GM08714 (cell line): ENCODE measurements at regions not wholly inside any gene's neighbourhood (a gene's known extent, or its start where the extent isn't known, plus 50 kb on each side); places are given as distances from the start of the nearest gene placed in this dataset.

Source experiments
- H3K4me3 ChIP-seq: fragments of 200-500 bp; sonication (Bioruptor generic); 2 replicates; pipeline ENCODE4 v1.5.1; 2014; ENCODE audit warnings: mild to moderate bottlenecking, low read length, inconsistent platforms
- ZNF274 ChIP-seq: IDR thresholded peaks from 2 replicates; pipeline ENCODE4 v1.6.1; 2012; ENCODE audit warnings: mild to moderate bottlenecking, low read depth, low read length

DNA sequence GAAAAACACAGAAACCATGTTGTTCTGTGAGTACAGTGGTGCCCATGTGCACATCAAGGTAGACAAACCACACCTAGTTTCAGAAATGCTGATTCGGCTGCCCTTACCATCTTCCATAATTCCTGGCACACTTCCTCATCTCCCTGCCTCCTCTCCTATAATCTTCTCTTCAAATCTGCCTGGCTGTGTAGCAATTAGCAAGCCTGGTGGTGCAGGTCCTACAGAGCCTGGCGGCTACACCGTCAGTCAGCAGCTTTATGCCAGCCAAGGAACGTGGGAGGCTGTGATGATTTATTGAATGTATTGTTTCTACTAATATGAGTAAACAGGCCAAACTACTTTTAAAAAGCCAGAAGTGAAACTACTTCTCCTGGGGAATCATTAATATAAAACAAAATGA lies 106.8 kb downstream of the SEMA6D start:
- no peak overlapping the region for H3K4me3 ChIP-seq
- TF ChIP-seq ZNF274, result no peak

DNA sequence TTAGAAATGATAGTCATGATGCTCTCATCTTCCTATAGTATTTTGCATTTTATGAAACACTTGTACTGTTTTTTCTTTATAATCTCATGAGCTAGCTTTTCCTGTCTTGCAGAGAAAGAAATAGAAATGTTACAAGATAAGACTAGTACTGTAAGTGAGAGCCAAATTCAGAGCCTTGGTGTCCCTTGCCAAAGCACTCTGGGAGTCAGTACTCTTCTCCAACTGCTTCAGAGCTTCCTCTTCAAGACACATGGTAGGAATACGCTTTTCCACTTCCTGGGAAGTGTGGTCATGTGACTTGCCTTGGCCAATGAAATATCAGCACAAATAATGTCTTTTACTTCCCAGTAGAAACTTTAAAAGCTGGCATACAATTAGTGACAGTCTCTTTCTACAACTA lies 112.4 kb downstream of the SEMA6D start:
- H3K4me3 ChIP-seq, result no peak overlapping the region
- no peak for TF ChIP-seq ZNF274

GRCh38 chr15:47834093-47834492 lies 116.8 kb downstream of the SEMA6D start:
- no peak for TF ChIP-seq ZNF274
- H3K4me3 ChIP-seq, result no peak overlapping the region

- no peak for TF ChIP-seq ZNF274
- no peak overlapping the region for H3K4me3 ChIP-seq
Measured at GRCh38 chr15:47839233-47839825, 122.0 kb downstream of the SEMA6D start.

- no peak overlapping the region for H3K4me3 ChIP-seq
- TF ChIP-seq ZNF274, result no peak
Measured at GRCh38 chr15:47843124-47843663, 125.9 kb downstream of the SEMA6D start.

DNA sequence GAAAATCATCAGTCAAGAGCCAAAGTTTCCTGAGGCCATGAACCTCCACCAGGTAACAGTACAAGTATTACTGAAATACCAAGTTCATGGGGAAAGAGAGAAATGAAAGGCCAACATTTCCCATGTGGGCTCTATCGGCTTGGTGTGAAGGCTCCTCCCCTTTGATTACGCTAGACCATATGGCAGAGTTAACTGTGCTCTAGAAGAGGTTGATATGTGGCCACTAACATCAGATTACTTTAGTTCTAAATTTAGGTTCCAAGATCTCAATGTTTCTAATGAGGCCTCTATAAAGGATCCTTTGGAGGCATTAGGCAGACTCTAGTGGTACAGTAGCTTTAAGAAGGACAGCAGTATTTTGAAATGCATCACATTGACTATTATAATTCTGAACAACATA lies 127.1 kb downstream of the SEMA6D start:
- no peak overlapping the region for H3K4me3 ChIP-seq
- TF ChIP-seq ZNF274, result no peak

DNA sequence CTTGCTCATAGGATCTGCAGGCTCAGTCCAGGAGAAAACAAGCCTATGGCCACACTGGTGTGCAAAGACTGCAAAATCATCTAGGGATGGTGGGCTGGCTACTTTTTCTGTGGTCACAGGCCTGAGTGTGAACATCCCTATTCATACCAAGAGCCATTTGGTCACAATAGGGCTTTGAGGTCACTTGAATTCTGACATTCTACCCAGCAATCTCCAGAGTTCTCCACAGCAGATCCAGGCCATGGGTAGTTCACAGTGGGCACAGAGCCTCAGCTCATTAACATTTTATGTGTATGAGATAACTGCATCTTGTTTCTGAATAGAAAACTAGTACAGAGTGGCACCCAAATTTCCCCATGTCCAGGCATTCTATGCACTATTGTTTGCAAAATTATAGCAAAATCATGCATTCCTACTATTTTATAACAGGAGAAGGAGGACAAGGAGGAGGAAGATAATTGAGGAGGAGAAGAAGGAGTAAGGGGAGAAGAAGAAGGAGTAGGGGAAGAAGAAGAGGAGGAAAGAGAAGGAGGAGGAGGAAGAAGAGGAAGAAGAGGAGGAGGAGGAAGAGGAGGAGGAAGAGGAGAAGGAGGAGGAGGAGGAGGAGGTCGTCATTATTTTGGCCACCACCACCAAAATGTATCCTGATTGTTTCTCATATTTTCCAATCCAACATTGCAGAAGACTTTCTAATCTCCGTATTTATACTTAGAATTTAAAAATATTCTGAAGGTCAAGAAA lies 129.0 kb downstream of the SEMA6D start:
- no peak for TF ChIP-seq ZNF274

GRCh38 chr15:47846876-47847275 lies 129.6 kb downstream of the SEMA6D start:
- H3K4me3 ChIP-seq, result no peak overlapping the region
- TF ChIP-seq ZNF274, result no peak

More for the DNA sequence above, 129.0 kb downstream of the SEMA6D start:
- H3K4me3 ChIP-seq, result no peak overlapping the region

- TF ChIP-seq ZNF274, result no peak
- H3K4me3 ChIP-seq, result no peak overlapping the region
Measured at GRCh38 chr15:47856071-47856470, 138.8 kb downstream of the SEMA6D start.

DNA sequence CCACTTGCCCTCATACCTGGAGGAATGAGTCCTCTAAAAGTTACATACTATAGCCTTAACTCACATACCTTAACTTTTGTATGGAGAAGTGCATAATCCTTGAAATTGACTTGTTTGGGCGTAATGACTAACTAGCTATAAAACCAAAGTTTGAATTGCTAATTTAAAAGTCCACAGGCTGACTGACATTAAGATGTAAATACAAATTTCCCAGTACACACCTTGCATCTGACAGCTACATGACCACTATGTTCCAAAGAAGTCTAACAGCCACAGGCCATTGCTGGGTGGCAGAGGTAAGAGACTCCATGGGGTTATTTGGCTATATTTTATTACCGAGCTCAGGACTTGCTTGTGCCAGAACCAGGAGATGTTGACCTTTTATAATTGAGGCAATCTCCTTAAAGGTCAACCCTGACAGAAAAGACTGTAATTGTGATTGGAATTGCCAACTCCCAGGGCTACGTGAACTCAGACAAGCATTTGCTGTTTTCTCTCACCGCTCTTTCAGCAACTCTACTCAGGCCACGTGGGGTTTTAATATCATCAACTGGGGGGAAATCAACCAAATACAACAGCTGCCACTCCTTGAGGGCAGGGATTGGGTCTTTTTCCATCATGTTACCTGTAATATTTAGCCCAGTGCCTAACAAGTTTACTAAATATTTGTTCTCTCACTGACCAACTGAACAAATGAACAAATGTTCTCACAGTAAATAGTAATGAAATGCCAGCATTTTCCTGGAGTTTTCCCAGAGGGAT lies 139.9 kb downstream of the SEMA6D start:
- no peak overlapping the region for H3K4me3 ChIP-seq
- TF ChIP-seq ZNF274, result no peak

DNA sequence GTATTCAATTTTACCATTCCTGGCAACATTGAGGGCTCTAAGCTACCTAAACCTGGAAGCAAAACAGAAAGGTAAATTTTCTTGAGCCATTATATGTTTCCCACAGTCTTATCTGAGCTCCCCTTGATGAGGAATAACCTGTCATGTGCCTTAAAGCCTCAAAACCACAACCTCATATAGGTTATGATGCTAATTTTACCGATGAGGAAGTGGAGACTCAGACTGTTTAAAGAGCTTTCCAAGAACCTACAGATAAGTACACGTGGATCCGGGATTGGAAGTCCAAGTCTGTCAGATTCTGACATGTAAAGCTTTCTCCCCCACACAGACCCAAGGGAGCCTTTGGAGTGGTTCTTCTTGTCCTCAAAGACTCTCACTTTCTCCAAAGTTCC lies 140.5 kb downstream of the SEMA6D start:
- H3K4me3 ChIP-seq, result no peak overlapping the region
- no peak for TF ChIP-seq ZNF274

GRCh38 chr15:47861111-47861903 lies 144.0 kb downstream of the SEMA6D start:
- no peak overlapping the region for H3K4me3 ChIP-seq
- TF ChIP-seq ZNF274, result no peak

- no peak for TF ChIP-seq ZNF274
- H3K4me3 ChIP-seq, result no peak overlapping the region
Measured at GRCh38 chr15:47862402-47862801, 145.1 kb downstream of the SEMA6D start.

- no peak overlapping the region for H3K4me3 ChIP-seq
- no peak for TF ChIP-seq ZNF274
Measured at GRCh38 chr15:47866446-47866845, 149.1 kb downstream of the SEMA6D start.
